BJ (cell line): ENCODE measurements at regions not wholly inside any gene's neighbourhood (a gene's known extent, or its start where the extent isn't known, plus 50 kb on each side); places are given as distances from the start of the nearest gene placed in this dataset.

Experiments used
- CTCF ChIA-PET: fragments of 350-600 bp; formaldehyde crosslinking; extraction: SDS; loops from one replicate; lab custom pipeline; 2021; ENCODE audit warnings: antibody characterized with exemption, inconsistent platforms; lab: Yijun Ruan, JAX
- POLR2A ChIA-PET: fragments of 300-600 bp; sonication (Branson Sonifier 250); formaldehyde crosslinking; extraction: SDS; loops from one replicate; lab custom pipeline; 2021; ENCODE audit warnings: antibody characterized with exemption; lab: Charles Lee
- DNase-seq: peaks from one replicate; pipeline ENCODE4 v3.0.0-alpha.2; 2011; ENCODE audit warnings: low read depth
- H3K27me3 ChIP-seq: 2 replicates; pipeline ENCODE4 v1.6.0; 2011; ENCODE audit warnings: low read length; ENCODE audit not compliant: control insufficient read depth, insufficient read depth
- H3K36me3 ChIP-seq: 2 replicates; pipeline ENCODE4 v1.5.1; 2011; ENCODE audit warnings: low read length; ENCODE audit not compliant: control insufficient read depth, insufficient read depth
- H3K4me3 ChIP-seq: 2 replicates; pipeline ENCODE4 v1.5.1; 2011; ENCODE audit warnings: low read depth, mild to moderate bottlenecking, control low read depth, low read length
- CTCF ChIP-seq: IDR thresholded peaks from 2 replicates; pipeline ENCODE4 v1.5.1; 2011; ENCODE audit warnings: low read depth, mild to moderate bottlenecking, control low read depth, inconsistent platforms, low read length, moderate library complexity; ENCODE audit not compliant: insufficient read depth

- Histone ChIP-seq H3K27me3 (no peaks in the 10 kb centered on the region), H3K4me3 (no peak overlapping the region), H3K36me3 (no peaks in the 10 kb centered on the region)
- CTCF ChIA-PET: no interaction called here
- no peak for TF ChIP-seq CTCF
- no peak for DNase-seq
- POLR2A ChIA-PET: no interaction called here
These were observed 1911.9 kb upstream of the WWC1 start for GRCh38 chr5:166379517-166379916.

DNA sequence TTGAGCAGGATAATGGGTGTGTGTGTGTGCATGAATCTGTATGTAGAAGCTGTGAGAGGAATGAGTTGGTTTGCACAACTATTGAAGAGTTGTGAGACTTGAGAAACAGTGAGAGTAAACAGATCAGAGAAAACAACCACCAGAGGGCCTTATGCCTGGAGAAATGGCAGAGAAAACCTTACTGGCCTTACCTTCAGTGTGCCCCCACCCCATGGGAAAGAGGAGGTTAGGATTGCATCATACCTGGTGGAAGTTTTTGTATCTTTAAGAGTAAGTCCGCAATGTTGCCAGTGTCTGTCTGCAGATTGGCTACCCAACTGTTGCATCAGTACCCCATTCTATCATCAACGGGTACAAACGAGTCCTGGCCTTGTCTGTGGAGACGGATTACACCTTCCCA is 1909.4 kb upstream of the WWC1 start:
- CTCF ChIA-PET: no interaction called here

DNA sequence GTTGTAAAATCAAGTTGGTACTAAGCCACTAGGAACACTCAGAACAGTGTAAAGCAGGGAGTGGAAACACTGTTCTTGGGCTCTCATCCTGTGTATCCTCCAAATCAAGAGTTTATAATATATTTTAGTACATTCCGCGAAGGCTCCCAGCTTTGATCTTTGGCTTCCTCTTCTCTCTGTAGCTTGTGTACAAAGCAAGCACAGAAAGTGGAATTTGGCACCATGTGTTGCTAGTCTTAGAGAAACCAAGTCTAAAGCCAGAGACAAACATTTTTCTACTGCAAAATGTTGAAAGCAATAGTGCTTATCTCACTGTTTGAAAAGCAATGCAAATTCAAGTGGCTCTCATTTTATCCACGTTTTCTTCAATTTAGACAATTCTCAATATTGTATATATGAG is 1893.3 kb upstream of the WWC1 start:
- H3K36me3 ChIP-seq: no peaks in the 10 kb centered on the region
- no peak for DNase-seq
- H3K27me3 ChIP-seq: no peaks in the 10 kb centered on the region
- ChIA-PET POLR2A (no interaction called here), CTCF (no interaction called here)
- TF ChIP-seq CTCF: no peak
- no peak overlapping the region for H3K4me3 ChIP-seq

More for the DNA sequence above, 1909.4 kb upstream of the WWC1 start:
- Histone ChIP-seq H3K27me3 (no peaks in the 10 kb centered on the region), H3K4me3 (no peak overlapping the region), H3K36me3 (no peaks in the 10 kb centered on the region)
- POLR2A ChIA-PET: no interaction called here
- no peak for DNase-seq
- no peak for TF ChIP-seq CTCF

GRCh38 chr5:166399781-166400180 is 1891.7 kb upstream of the WWC1 start:
- no peak for TF ChIP-seq CTCF
- H3K4me3 ChIP-seq: no peak overlapping the region
- no peaks in the 10 kb centered on the region for H3K27me3 ChIP-seq
- H3K36me3 ChIP-seq: no peaks in the 10 kb centered on the region
- POLR2A ChIA-PET: no interaction called here
- CTCF ChIA-PET: no interaction called here
- DNase-seq: no peak

GRCh38 chr5:166401391-166401790 is 1890.1 kb upstream of the WWC1 start:
- CTCF ChIA-PET: no interaction called here
- DNase-seq: no peak

More at GRCh38 chr5:166401391-166401790, 1890.1 kb upstream of the WWC1 start:
- Histone ChIP-seq H3K4me3 (no peak overlapping the region), H3K27me3 (no peaks in the 10 kb centered on the region), H3K36me3 (no peaks in the 10 kb centered on the region)
- TF ChIP-seq CTCF: no peak
- POLR2A ChIA-PET: no interaction called here
